Nephron (organoid): ENCODE measurements at regions not wholly inside any gene's neighbourhood (a gene's known extent, or its start where the extent isn't known, plus 50 kb on each side); places are given as distances from the start of the nearest gene placed in this dataset.
"Not testable (repeated sequence)": the region's sequence is repeated elsewhere in the genome, so short reads cannot be mapped to it uniquely, and the experiment has no call there.

Experiments used
- H3K27ac Mint-ChIP-seq, 3 experiments: 2 replicates each; pipeline ENCODE4 v1.8.0; 2020; ENCODE audit warnings: mixed read lengths in 3 of 3, mild to moderate bottlenecking in 2 of 3, moderate library complexity in 1 of 3
- H3K27me3 Mint-ChIP-seq: 2 replicates; pipeline ENCODE4 v1.8.0; 2021; ENCODE audit warnings: low read depth, mild to moderate bottlenecking, moderate library complexity, mixed read lengths
- H3K36me3 Mint-ChIP-seq: 2 replicates; pipeline ENCODE4 v1.8.0; 2020; ENCODE audit warnings: low read depth, mixed read lengths
- H3K4me1 Mint-ChIP-seq: 2 replicates; pipeline ENCODE4 v1.8.0; 2020; ENCODE audit warnings: mixed read lengths
- H3K4me3 Mint-ChIP-seq, 3 experiments: 2 replicates each; pipeline ENCODE4 v1.8.0; 2020; ENCODE audit warnings: mild to moderate bottlenecking in 3 of 3, mixed read lengths in 3 of 3, moderate library complexity in 2 of 3
- H3K9me3 Mint-ChIP-seq: 2 replicates; pipeline ENCODE4 v1.8.0; 2020; ENCODE audit warnings: mixed read lengths
- CTCF ChIP-seq, 3 experiments: fragments of 200-600 bp; sonication (generic); IDR thresholded peaks; one replicate each; pipeline ENCODE4 v1.5.0; 2021; ENCODE audit warnings: antibody characterized with exemption in 3 of 3; ENCODE audit not compliant: unreplicated experiment in 3 of 3

GRCh38 chr3:164730815-164731360 is 347.4 kb downstream of the SI start:
- Mint-ChIP-seq H3K9me3 (no peaks in the 10 kb centered on the region), H3K27ac (no peak overlapping the region), H3K4me3 (no peak overlapping the region), H3K36me3 (no peaks in the 10 kb centered on the region), H3K27me3 (no peaks in the 10 kb centered on the region), H3K4me1 (no peaks in the 10 kb centered on the region)
- no peak for TF ChIP-seq CTCF (IDR thresholded peaks at IDR 0.05; ENCODE audit: unreplicated experiment in 3 of 3)

GRCh38 chr3:164723396-164723795 is 354.9 kb downstream of the SI start:
- Mint-ChIP-seq H3K4me3 (no peak overlapping the region), H3K27ac (no peak overlapping the region), H3K9me3 (no peaks in the 10 kb centered on the region), H3K4me1 (no peaks in the 10 kb centered on the region), H3K36me3 (no peaks in the 10 kb centered on the region), H3K27me3 (no peaks in the 10 kb centered on the region)
- no peak for TF ChIP-seq CTCF (IDR thresholded peaks at IDR 0.05; ENCODE audit: unreplicated experiment in 3 of 3)

GRCh38 chr3:164702808-164703207 is 375.5 kb downstream of the SI start:
- not testable (repeated sequence) for H3K36me3 Mint-ChIP-seq, H3K4me3 Mint-ChIP-seq, H3K27ac Mint-ChIP-seq, H3K9me3 Mint-ChIP-seq, H3K4me1 Mint-ChIP-seq, H3K27me3 Mint-ChIP-seq

GRCh38 chr3:164687902-164688301 is 390.4 kb downstream of the SI start:
- Mint-ChIP-seq H3K4me1 (no peaks in the 10 kb centered on the region), H3K27ac (no peak overlapping the region), H3K27me3 (no peaks in the 10 kb centered on the region), H3K9me3 (no peaks in the 10 kb centered on the region), H3K4me3 (no peak overlapping the region), H3K36me3 (no peaks in the 10 kb centered on the region)
- no peak for TF ChIP-seq CTCF (IDR thresholded peaks at IDR 0.05; ENCODE audit: unreplicated experiment in 3 of 3)

- no peaks in the 10 kb centered on the region for H3K36me3 Mint-ChIP-seq
- H3K27ac Mint-ChIP-seq, result no peak overlapping the region
- H3K9me3 Mint-ChIP-seq, result no peaks in the 10 kb centered on the region
These were observed 391.1 kb downstream of the SI start for GRCh38 chr3:164687211-164687610.

GRCh38 chr3:164683489-164683888 is 394.8 kb downstream of the SI start:
- no peaks in the 10 kb centered on the region for H3K27me3 Mint-ChIP-seq
- no peaks in the 10 kb centered on the region for H3K9me3 Mint-ChIP-seq
- no peak overlapping the region for H3K4me3 Mint-ChIP-seq
- H3K27ac Mint-ChIP-seq, result no peak overlapping the region
- H3K4me1 Mint-ChIP-seq, result no peaks in the 10 kb centered on the region
- TF ChIP-seq CTCF (IDR thresholded peaks at IDR 0.05; ENCODE audit: unreplicated experiment in 3 of 3), result no peak
- H3K36me3 Mint-ChIP-seq, result no peaks in the 10 kb centered on the region

More at GRCh38 chr3:164687211-164687610, 391.1 kb downstream of the SI start:
- Mint-ChIP-seq H3K4me3 (no peak overlapping the region), H3K27me3 (no peaks in the 10 kb centered on the region), H3K4me1 (no peaks in the 10 kb centered on the region)
- TF ChIP-seq CTCF (IDR thresholded peaks at IDR 0.05; ENCODE audit: unreplicated experiment in 3 of 3), result no peak
